ENCODE measurements at regions not wholly inside any gene's neighbourhood (a gene's known extent, or its start where the extent isn't known, plus 50 kb on each side); places are given as distances from the start of the nearest gene placed in this dataset.
A peak's percentile ranks its signal among the peaks of the same experiment; 100 is the strongest.

DNA sequence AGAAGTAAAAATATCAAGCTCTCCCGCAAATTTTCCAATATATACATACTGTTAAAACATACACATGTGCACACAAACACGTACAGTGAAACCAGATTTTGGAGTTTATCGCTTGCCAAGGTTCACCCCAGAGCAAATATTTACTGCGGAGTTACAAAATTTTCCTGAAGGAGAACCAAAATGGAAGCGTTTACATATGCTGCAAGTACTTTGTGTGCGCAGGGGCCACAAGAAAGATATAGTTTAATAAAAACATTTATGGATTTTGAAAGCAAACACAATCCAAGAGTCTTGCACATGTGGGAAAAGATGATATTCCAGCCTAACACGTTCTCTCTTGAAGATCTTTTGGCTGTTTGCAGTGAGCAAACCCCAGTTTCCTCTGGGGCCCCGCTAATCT is 301.3 kb upstream of the NFE2L3 start:
- no peak for DNase-seq (ENCODE audit: extremely low read depth, low read depth, low spot score)

DNA sequence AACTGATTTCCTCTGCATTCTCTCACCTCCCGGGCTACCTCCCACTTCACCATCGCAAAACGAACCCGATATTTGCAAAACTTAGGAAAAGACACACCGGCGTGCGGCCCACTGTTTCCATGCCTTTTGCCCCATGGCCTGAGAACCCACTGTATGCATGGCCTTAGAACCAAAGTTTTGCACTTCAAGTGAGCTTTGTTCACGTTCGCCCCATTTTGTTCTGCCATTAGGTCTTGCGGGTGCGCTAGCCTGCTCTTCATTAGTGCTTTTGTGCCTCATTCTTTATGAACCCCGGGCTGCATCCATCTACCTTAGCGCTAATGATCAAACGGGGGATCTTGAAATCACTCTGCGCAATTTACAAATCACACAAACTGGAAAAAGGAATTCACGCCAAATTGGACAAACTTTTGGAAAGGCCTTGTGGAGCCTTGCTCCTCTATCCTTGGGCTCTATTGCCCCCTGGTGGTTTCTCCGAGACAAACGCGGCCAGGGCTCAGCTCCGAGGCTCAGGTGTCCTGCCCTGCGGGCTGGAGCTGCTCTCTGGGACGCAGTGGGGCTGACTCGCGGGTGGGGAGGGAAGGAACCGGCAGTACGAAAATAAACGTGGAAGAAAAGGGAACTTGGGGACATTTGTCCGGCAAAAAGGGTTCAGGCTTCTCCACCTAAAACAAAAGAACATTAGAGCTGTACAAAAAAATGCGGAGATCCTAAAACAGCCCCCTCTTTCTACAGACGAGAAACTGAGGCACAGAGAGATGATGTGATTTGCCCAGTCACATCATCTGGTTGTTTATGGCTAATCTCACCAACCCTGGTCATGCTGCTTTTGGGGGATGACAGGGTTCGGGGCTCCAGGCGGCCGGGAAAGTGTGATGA is 300.4 kb upstream of the NFE2L3 start:
- no peak for DNase-seq (ENCODE audit: extremely low read depth, low read depth, low spot score)

DNA sequence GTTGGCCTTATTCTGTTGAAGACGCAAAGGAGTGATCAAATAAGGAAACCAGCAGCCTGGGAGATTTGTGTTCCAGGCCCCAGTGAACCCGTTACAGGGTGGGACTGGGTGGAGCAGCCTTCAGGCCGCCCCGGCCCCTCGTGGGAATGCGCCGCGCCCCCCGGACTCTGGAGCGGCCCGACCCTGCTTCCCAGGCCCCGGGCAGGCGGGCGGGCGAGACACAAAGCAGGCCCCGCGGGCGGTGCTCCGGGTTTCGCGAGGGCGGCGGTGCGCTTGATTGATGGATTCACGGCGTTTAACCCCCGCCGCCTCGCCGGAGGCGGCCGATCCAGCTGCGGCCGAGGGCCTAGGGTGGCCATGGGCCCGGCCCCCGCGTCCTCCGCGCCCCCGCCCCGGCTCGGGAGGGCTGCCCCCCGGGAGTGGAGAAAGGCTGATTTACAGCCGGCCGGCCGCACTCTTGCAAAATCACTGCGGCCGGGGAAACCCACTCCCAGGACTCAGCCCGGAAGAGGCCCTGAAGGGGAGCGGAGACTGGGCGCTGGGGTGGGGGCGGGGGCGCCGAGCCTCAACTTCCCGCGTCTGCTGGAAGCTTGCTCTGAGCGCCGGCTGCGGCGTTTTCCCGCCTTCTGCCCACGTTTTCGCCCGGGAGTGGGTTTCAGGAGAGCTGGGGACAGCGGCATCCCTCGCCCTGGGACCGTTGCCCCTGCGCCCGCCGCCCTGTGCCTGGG is 299.6 kb upstream of the NFE2L3 start:
- no peak for DNase-seq (ENCODE audit: extremely low read depth, low read depth, low spot score)

GRCh38 chr7:25852939-25853271 is 299.1 kb upstream of the NFE2L3 start:
- no peak for DNase-seq (ENCODE audit: extremely low read depth, low read depth, low spot score)

GRCh38 chr7:25853314-25853713 is 298.7 kb upstream of the NFE2L3 start:
- no peak for DNase-seq (ENCODE audit: extremely low read depth, low read depth, low spot score)

DNA sequence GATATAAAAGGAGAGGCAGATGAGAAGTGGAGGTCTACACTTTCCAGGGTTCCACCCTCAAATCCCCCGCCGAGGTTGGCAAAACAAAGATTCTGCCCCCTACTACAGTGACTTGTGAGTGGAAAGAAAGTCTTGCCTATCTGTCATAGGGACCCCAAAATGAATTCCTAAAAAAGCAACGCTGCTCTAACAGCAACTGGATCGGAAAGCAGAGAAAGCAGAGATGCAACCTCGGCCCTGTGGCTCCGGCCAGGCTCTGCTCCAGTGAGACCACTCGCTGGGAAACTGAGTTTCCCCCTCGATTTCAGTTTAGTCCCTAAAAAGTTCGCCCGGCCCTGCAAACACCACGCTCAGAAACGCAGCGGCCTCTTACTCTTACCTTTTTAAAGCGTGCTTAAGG is 297.9 kb upstream of the NFE2L3 start:
- DNase-seq (ENCODE audit: extremely low read depth, low read depth, low spot score): no peak

- no peak for DNase-seq (ENCODE audit: extremely low read depth, low read depth, low spot score)
Measured at GRCh38 chr7:25854608-25855497, 297.1 kb upstream of the NFE2L3 start.

DNA sequence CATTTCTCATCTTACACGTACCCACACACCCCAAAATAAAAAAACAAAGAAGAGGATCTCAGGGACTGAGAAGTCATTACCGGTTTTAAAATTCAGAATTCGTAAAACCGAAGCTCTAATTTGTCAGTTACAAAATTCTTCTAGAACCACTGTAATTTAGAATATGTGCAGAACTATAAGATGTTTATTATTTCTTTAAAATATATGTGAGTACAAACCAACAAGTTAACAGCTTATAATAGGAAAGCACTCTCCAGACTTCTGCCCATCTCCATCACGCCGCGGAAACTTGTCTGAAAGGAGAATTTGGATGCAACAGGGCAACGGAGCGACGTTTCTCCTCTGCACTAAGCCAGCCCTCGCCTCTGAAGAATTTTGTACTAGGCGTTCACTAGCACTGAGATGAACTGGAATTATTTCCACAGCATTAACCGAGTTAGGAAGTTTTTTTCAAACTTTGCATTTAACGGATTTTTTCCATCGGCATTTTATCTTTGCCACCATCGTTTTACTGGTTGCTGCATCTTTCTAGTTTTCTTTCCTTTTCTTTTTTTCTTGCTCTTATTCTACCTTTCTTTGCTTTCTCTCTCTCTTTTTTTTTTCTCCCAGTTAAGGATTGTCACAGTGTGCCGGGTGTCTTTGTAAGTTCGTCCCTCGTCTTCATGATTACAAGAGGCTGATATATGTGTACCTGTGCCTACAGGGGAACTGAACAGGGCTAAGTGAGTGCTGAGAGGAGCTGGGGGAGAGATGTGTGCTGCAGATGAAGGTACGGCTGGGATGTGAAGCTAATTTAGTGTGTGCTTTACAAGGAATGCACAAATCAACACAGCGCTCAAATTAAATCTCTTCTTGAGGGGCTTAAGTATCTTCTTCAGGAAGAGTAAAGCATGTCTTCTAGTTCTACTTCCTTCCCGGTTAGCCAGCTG is 295.9 kb upstream of the NFE2L3 start:
- DNase-seq (ENCODE audit: extremely low read depth, low read depth, low spot score): no peak

DNA sequence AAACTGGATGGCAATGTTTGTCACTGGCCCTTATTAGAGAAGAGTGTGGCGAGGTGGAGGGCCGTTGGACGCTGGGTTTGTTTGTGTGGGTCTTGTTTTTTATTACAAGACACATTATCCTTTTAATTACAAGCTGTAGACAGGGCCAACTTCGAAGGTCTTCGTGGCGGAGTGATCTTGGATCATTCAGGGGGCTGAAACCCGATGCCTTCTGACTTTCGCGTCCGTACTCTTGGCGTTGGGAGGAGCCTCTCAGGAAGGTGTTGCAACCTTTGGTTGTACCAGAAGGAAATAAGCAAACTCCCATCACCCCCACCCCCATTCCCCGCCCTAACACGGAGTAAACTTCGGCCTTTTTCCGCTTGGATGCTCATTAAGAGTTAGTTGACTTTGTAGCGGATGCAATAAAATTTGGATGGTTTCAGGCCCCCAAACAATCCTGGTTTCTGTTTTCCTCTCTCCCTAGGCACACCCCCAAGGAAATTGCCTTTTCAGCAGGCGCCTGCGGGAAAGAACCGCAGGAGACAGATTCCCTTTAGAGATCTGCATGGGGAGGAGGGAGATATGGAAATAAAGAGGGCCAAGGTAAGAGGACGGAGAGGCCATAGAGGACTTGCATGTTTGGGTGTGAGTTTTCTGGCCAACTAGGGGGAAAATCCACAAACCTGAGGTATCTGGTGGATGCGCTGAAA is 294.5 kb upstream of the NFE2L3 start:
- no peak for DNase-seq (ENCODE audit: extremely low read depth, low read depth, low spot score)

DNA sequence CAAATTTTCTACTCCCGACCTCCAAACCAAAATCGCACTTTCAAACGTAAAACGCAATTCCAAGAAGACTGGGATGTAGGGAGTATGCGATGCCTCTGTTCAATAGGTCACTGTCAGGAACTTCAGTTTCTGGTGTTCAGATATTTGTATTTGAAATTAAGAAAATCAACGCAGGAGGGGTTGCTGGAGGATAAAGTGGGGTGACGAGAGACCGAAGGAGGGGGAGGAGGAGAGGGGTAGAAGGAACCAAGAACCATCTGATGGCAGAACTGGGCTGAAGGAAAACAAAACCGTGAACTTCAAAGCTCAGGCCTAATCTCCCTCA is 293.8 kb upstream of the NFE2L3 start:
- DNase-seq (ENCODE audit: extremely low read depth, low read depth, low spot score): no peak

DNA sequence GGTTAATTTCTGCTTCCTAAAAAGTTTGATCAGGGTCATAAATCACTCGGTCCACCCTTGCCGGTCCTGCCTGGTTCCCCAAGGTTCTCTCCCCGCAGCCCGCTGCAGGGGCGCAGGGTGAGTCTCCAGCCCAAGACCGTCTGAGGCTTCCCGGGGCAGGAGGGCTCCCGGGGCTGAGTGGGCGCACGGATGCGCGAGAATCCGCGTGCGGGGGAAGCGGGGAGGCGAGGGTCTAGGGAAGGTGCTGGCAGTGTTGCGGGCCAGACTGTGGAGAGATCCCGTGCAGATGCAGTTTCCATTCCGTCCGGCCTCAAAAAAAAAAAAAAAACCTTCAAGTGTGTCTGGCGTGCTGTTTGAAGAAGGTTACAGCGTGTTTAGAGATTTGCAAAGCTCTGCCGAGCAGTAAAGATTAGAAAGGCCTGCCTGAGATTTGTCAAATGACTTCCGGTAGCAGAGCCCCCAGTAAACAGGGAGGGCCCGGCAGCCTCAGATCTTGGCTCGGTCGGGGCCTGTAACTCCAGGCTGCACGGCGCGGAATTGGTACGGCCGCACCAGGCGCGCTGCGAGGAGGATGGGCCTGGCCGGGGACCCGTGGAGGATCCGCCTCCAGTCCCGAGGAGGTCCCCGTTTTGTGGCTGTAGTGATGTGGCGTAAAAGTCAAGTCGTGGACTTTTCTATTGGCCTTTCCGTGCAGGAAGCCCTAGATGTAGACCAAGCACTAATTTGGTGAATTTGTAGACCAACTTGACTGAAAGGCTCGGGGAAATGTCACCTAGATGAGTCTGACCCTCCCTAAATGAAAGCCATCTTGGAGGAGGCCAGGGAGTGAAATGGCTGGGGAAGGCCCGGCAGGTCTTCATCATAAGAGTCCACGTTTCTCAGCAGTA is 293.2 kb upstream of the NFE2L3 start:
- DNase-seq (ENCODE audit: extremely low read depth, low read depth, low spot score): no peak

DNA sequence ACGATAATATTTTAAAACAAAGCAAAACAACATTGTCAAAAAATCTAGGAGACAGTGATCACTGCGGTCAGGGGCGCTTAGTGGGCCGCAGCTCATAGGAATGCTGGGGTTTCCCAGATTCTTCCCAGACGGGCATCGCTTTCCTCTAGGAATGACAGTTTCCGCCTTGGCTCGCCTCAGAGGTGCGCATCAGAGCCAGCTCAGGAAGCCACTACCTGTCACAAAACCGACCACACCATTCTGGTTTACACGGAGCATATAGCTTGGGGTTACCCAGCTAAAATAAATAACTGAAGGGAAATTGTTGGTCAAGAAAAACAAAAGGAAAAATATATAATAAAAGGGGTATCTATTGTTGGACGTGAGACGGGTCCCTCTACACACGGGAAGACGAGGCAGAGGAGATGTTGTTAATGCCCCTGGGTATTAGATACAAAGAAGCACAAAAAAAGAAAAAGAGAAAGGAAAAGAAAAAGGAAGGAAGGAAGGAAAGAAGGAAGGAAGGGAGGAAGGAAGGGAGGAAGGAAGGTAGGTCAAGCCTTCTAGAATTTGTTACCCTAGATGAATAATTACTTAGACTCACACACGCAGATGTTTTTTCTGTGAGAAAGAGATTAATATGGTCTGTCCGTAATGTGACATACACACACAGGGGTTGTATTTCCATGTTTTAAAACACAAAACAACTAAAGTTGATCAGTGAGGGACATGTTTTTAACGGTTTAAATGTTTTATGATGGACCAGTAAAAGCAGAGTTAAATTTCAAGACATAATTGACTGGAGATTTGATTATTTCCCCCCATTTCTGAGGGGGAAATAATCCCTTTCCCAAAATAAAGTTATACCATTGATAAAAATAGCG is 292.4 kb upstream of the NFE2L3 start:
- DNase-seq (ENCODE audit: extremely low read depth, low read depth, low spot score): no peak

DNA sequence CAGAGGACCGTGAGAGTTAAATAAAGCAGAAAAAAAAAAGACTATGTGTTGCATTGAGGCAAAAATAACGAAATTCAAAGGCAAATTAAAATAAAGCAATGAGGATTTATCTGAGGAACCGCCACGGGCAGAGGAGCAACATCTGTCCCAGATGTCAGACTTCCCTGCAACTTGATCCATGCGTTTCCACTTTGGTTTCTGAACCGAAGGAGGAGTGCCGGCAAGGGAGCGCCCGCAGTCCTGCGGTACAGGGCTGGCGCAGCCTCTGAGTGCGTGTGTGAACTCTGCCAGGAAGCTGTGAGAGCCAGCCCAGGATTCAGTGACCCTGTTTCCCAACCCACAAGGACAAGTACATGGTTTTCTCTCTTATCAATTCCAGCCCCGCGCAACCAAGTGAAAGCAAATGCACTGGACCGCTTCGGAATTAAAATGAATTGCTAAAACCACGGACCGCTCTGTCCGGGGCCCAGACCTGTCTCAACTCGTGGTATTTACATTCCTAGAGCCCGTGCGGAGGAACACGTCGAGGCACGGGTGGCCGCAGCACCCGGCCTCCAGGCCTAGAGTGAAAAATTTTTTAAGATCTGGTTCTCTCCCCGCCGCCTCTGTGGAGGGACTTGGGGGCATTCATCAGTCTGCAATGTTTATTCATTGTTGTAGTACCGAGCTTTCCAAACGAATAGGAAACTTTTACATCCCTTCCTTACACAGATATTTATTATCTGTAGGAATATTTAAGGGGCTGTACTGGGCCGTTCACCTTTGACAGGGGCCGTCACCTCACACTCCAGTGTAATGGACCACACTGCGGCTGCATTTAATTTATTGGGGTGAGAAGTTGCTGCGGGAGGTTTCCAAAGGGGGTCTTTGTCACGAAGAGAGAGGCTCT is 291.5 kb upstream of the NFE2L3 start:
- DNase-seq (ENCODE audit: extremely low read depth, low read depth, low spot score): no peak

GRCh38 chr7:25861164-25861496 is 290.9 kb upstream of the NFE2L3 start:
- DNase-seq (ENCODE audit: extremely low read depth, low read depth, low spot score): no peak

- no peak for DNase-seq (ENCODE audit: extremely low read depth, low read depth, low spot score)
Measured at GRCh38 chr7:25861601-25862260, 290.3 kb upstream of the NFE2L3 start.

GRCh38 chr7:25862261-25863004 is 289.6 kb upstream of the NFE2L3 start:
- DNase-seq (ENCODE audit: extremely low read depth, low read depth, low spot score): peak; percentile 87
